Femur (tissue), 1 donor: ENCODE measurements at regions not wholly inside any gene's neighbourhood (a gene's known extent, or its start where the extent isn't known, plus 50 kb on each side); places are given as distances from the start of the nearest gene placed in this dataset.

Experiments
- DNase-seq: peaks from one replicate; pipeline ENCODE4 v3.0.0-alpha.2; 2017

- DNase-seq, result no peak
Measured at GRCh38 chr22:34454598-34454997, 534.3 kb upstream of the LARGE1 start.

GRCh38 chr22:34462795-34463194, 542.5 kb upstream of the LARGE1 start:
- no peak for DNase-seq

- no peak for DNase-seq
Measured at GRCh38 chr22:34475886-34476285, 555.6 kb upstream of the LARGE1 start.

GRCh38 chr22:34476762-34477161, 556.5 kb upstream of the LARGE1 start:
- no peak for DNase-seq

- DNase-seq, result no peak
Measured at GRCh38 chr22:34481090-34481489, 560.8 kb upstream of the LARGE1 start.

- no peak for DNase-seq
Measured at GRCh38 chr22:34486381-34486780, 566.1 kb upstream of the LARGE1 start.

- DNase-seq, result no peak
Measured at GRCh38 chr22:34489861-34490260, 569.6 kb upstream of the LARGE1 start.

GRCh38 chr22:34490886-34491285, 570.6 kb upstream of the LARGE1 start:
- DNase-seq, result no peak

- no peak for DNase-seq
Measured at GRCh38 chr22:34493486-34493885, 572.5 kb upstream of the ISX start.

GRCh38 chr22:34501366-34501965, 564.5 kb upstream of the ISX start:
- peak; percentile 17 for DNase-seq

GRCh38 chr22:34502821-34503220, 563.1 kb upstream of the ISX start:
- DNase-seq, result no peak

- no peak for DNase-seq
Measured at GRCh38 chr22:34508797-34509196, 557.2 kb upstream of the ISX start.

- DNase-seq, result no peak
Measured at GRCh38 chr22:34526681-34527080, 539.3 kb upstream of the ISX start.

GRCh38 chr22:34534101-34534500, 531.9 kb upstream of the ISX start:
- DNase-seq, result peak; percentile 18

GRCh38 chr22:34567367-34567766, 498.6 kb upstream of the ISX start:
- no peak for DNase-seq

GRCh38 chr22:34570408-34570807, 495.6 kb upstream of the ISX start:
- no peak for DNase-seq

GRCh38 chr22:34579519-34579918, 486.4 kb upstream of the ISX start:
- DNase-seq, result no peak

GRCh38 chr22:34587357-34588356, 478.3 kb upstream of the ISX start:
- DNase-seq, result peak; percentile 15

GRCh38 chr22:34588871-34589545, 476.9 kb upstream of the ISX start:
- no peak for DNase-seq

- no peak for DNase-seq
Measured at GRCh38 chr22:34592123-34592740, 473.7 kb upstream of the ISX start.

- DNase-seq, result no peak
Measured at GRCh38 chr22:34599567-34599966, 466.4 kb upstream of the ISX start.

- DNase-seq, result no peak
Measured at GRCh38 chr22:34604312-34604711, 461.6 kb upstream of the ISX start.

- DNase-seq, result no peak
Measured at GRCh38 chr22:34608106-34608505, 457.9 kb upstream of the ISX start.
